ENCODE measurements at regions not wholly inside any gene's neighbourhood (a gene's known extent, or its start where the extent isn't known, plus 50 kb on each side); places are given as distances from the start of the nearest gene placed in this dataset.

- TF ChIP-seq DDX20 (tag; IDR thresholded peaks at IDR 0.05; ENCODE audit: low read depth) (no peak), LEF1 (IDR thresholded peaks at IDR 0.05) (no peak), REST (IDR thresholded peaks at IDR 0.05; ENCODE audit: borderline replicate concordance) (no peak), REST (CRISPR knock-in tag; IDR thresholded peaks at IDR 0.05; ENCODE audit: low read depth) (no peak), ZNF274 (IDR thresholded peaks at IDR 0.05; ENCODE audit: borderline replicate concordance, low read depth, low read length) (no peak), CHAMP1 (IDR thresholded peaks at IDR 0.05) (no peak), MBD2 (IDR thresholded peaks at IDR 0.05; ENCODE audit: borderline replicate concordance, low read depth) (no peak), MEF2D (tag; conservative IDR thresholded peaks at IDR 0.05; ENCODE audit: low read depth) (no peak)
Observed at GRCh38 chr6:122248001-122248669, 151.3 kb upstream of the HSF2 start (continued).

Data from K562 (cell line).